Stimulated activated effector memory CD8-positive, alpha-beta T cell treated with anti-CD3 and anti-CD28 coated beads, Interleukin-12 subunit alpha, Interleukin-12 subunit beta, amount 100 ng/mL, for 72 hours (primary cell): ENCODE measurements at regions not wholly inside any gene's neighbourhood (a gene's known extent, or its start where the extent isn't known, plus 50 kb on each side); places are given as distances from the start of the nearest gene placed in this dataset.

ENCODE experiments used
- ATAC-seq: fragments of 150-1000 bp; cut with Tn5 transposase; 2 replicates; pipeline ENCODE4 v1.10.0; 2021
- DNase-seq, 2 donors: peaks; one replicate each; pipeline ENCODE4 v3.0.0; 2021 to 2022; ENCODE audit warnings: low spot score in 2 of 2
- H3K27ac Mint-ChIP-seq: one replicate; pipeline ENCODE4 v1.8.0; 2022; ENCODE audit warnings: mild to moderate bottlenecking, mixed read lengths
- H3K36me3 Mint-ChIP-seq: one replicate; pipeline ENCODE4 v1.8.0; 2022; ENCODE audit warnings: mild to moderate bottlenecking, mixed read lengths
- H3K4me1 Mint-ChIP-seq: one replicate; pipeline ENCODE4 v1.8.0; 2022; ENCODE audit warnings: mixed read lengths
- H3K4me3 Mint-ChIP-seq: one replicate; pipeline ENCODE4 v1.8.0; 2022; ENCODE audit warnings: mild to moderate bottlenecking, mixed read lengths
- H3K9me3 Mint-ChIP-seq: one replicate; pipeline ENCODE4 v1.8.0; 2022; ENCODE audit warnings: mixed read lengths

GRCh38 chr20:11861479-11861878 lies 56.2 kb upstream of the BTBD3 start:
- Mint-ChIP-seq H3K9me3 (peaks cover 27% of the 10 kb centered on the region), H3K4me1 (no peaks in the 10 kb centered on the region), H3K36me3 (no peaks in the 10 kb centered on the region), H3K27ac (no peak overlapping the region), H3K4me3 (no peak overlapping the region)
- DNase-seq (no peak), ATAC-seq (no peak)

- ATAC-seq, result no peak
- H3K4me1 Mint-ChIP-seq, result no peaks in the 10 kb centered on the region
These were observed 50.3 kb upstream of the BTBD3 start for GRCh38 chr20:11867291-11867919.

More at GRCh38 chr20:11867291-11867919, 50.3 kb upstream of the BTBD3 start:
- no peak for DNase-seq
- no peak overlapping the region for H3K27ac Mint-ChIP-seq
- peaks cover 29% of the 10 kb centered on the region for H3K9me3 Mint-ChIP-seq
- H3K36me3 Mint-ChIP-seq, result no peaks in the 10 kb centered on the region
- no peak overlapping the region for H3K4me3 Mint-ChIP-seq
